Activated CD4-positive, alpha-beta T cell treated with anti-CD3 and anti-CD28 coated beads, Interleukin-2, amount 10 ng/mL, durations not matched to agents 7 days and 5 days (primary cell): ENCODE measurements at regions not wholly inside any gene's neighbourhood (a gene's known extent, or its start where the extent isn't known, plus 50 kb on each side); places are given as distances from the start of the nearest gene placed in this dataset.
"Not testable (repeated sequence)": the region's sequence is repeated elsewhere in the genome, so short reads cannot be mapped to it uniquely, and the experiment has no call there.

Experiments used
- CTCF ChIA-PET: fragments of 350-600 bp; sonication (Branson Sonifier 250); formaldehyde crosslinking; loops from one replicate; lab custom pipeline; 2021; ENCODE audit warnings: antibody characterized with exemption; lab: Charles Lee
- POLR2A ChIA-PET: fragments of 350-600 bp; sonication (Branson Sonifier 250); formaldehyde crosslinking; loops from one replicate; lab custom pipeline; 2021; ENCODE audit warnings: antibody characterized with exemption; lab: Charles Lee
- DNase-seq: peaks from one replicate; pipeline ENCODE4 v3.0.0-alpha.2; 2020
- H3K27ac Mint-ChIP-seq: one replicate; pipeline ENCODE4 v1.8.0; 2021; ENCODE audit warnings: mild to moderate bottlenecking, moderate library complexity, mixed read lengths
- H3K27me3 Mint-ChIP-seq: one replicate; pipeline ENCODE4 v1.8.0; 2021; ENCODE audit warnings: mixed read lengths
- H3K36me3 Mint-ChIP-seq: one replicate; pipeline ENCODE4 v1.8.0; 2021; ENCODE audit warnings: low read depth, mixed read lengths
- H3K4me1 Mint-ChIP-seq: one replicate; pipeline ENCODE4 v1.8.0; 2021; ENCODE audit warnings: mixed read lengths
- H3K4me3 Mint-ChIP-seq: one replicate; pipeline ENCODE4 v1.8.0; 2021; ENCODE audit warnings: mild to moderate bottlenecking, moderate library complexity, mixed read lengths
- H3K9me3 Mint-ChIP-seq: one replicate; pipeline ENCODE4 v1.8.0; 2021; ENCODE audit warnings: mixed read lengths

DNA sequence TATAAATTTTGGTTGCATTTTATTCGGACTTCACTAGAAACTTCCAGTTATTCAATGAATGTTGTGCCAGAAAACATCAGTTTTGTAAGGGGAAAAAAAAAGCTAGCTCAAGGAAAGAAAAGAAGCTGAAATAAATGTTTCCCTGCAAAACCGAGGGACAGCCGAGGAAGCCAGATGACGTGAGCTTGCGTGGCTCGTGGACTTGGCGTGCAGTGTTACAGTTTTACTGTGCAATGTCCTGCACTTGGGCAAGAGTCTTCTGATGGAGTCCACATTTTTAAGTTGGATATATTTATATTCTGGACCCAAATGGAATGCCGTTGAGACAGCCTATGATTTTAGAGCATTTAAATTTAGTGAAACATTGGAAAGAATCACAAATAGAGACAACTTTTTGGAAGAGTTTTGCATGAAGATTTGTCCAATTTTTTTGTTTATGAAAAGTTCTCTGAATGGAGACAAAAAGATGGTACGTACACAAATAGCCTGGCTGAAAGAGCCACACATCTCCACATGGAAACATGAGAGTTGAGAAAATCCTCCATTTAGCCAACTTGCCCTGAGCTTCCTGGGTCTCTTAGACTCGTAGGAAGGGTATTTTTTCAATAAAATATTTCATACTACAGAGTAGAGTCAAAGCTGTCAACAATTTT, 210.5 kb downstream of the BANP start:
- H3K27ac Mint-ChIP-seq, H3K4me1 Mint-ChIP-seq, DNase-seq, H3K36me3 Mint-ChIP-seq, CTCF ChIA-PET, H3K4me3 Mint-ChIP-seq, H3K27me3 Mint-ChIP-seq, H3K9me3 Mint-ChIP-seq, POLR2A ChIA-PET: not testable (repeated sequence)

DNA sequence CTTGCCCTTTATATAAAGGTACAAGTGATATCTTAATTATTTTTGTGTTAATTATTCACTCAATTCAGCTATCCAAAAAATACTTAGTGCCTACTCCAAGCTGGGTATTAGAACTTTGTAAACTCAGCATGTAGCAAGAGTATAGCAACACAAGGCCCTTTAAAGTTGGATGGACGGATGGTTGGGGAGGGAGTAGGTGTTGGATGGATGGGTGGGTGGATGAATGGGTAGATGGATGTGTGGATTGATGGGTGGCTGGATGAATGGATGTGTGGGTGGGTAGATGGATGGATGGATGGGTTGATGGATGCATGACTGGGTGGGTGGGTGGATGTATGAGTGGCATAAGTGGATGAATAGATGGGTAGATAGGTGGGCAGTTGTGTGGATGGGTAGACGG, 211.5 kb downstream of the BANP start:
- POLR2A ChIA-PET, CTCF ChIA-PET, H3K4me1 Mint-ChIP-seq, DNase-seq, H3K27ac Mint-ChIP-seq, H3K9me3 Mint-ChIP-seq, H3K36me3 Mint-ChIP-seq, H3K4me3 Mint-ChIP-seq, H3K27me3 Mint-ChIP-seq: not testable (repeated sequence)

GRCh38 chr16:88164196-88165039, 213.2 kb downstream of the BANP start:
- H3K36me3 Mint-ChIP-seq, H3K27ac Mint-ChIP-seq, DNase-seq, H3K9me3 Mint-ChIP-seq, CTCF ChIA-PET, H3K27me3 Mint-ChIP-seq, H3K4me3 Mint-ChIP-seq, H3K4me1 Mint-ChIP-seq: not testable (repeated sequence)
- POLR2A ChIA-PET, result interaction anchor here (0.6 kb wide), 1 partner anchor 227 kb away, joined by 4 read pairs; no protein-coding TSS in a partner anchor

DNA sequence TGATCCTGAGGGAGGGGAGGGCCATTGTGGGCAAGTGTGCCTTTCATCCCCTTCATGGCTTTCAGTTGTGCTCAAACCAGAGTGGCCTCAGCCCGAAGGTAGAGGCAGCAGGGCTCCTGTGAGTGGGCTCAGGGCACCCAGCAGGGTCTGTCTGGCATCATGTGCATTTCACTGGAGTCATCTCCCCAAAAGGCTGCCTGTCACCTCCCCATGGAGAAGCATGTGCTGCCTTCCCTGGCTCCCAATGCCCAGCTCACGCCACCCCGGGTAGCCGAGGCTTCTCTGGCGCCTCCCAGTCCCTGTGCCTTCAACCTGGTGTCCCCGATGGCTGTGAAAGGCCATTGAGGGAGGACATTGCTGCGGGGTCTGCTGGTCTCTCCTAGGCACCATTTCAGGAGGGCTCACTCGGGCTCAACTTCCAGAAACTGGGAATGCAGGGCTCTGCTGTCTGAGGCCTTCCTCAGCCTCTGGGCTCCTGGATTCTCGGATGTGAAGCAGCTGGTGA, 213.9 kb downstream of the BANP start:
- H3K9me3 Mint-ChIP-seq, DNase-seq, H3K27ac Mint-ChIP-seq, H3K4me3 Mint-ChIP-seq, H3K27me3 Mint-ChIP-seq, H3K36me3 Mint-ChIP-seq, H3K4me1 Mint-ChIP-seq, CTCF ChIA-PET: not testable (repeated sequence)
- POLR2A ChIA-PET, result interaction anchor here (0.6 kb wide), 1 partner anchor 226 kb away, joined by 4 read pairs; no protein-coding TSS in a partner anchor

DNA sequence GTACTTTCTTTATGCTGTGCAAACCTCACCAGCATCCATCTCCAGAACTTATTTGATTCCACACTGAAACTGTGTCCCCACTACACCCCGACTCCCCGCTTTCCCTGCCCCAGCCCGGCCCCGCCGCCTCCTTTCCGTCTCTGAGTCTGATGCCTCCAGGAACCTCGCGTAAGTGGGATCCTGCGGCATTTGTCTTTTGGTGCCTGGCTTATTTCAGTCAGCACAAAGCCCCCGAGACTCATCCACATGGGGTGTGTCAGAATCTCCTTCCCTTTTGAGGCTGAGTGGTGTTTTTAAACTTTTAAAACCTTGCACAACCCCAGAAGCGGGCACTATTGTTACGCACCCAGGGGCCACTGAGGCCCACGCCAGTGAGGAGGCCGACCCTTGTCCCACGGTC, 214.4 kb downstream of the BANP start:
- H3K9me3 Mint-ChIP-seq, DNase-seq, H3K4me3 Mint-ChIP-seq, POLR2A ChIA-PET, CTCF ChIA-PET, H3K4me1 Mint-ChIP-seq, H3K36me3 Mint-ChIP-seq, H3K27ac Mint-ChIP-seq, H3K27me3 Mint-ChIP-seq: not testable (repeated sequence)

DNA sequence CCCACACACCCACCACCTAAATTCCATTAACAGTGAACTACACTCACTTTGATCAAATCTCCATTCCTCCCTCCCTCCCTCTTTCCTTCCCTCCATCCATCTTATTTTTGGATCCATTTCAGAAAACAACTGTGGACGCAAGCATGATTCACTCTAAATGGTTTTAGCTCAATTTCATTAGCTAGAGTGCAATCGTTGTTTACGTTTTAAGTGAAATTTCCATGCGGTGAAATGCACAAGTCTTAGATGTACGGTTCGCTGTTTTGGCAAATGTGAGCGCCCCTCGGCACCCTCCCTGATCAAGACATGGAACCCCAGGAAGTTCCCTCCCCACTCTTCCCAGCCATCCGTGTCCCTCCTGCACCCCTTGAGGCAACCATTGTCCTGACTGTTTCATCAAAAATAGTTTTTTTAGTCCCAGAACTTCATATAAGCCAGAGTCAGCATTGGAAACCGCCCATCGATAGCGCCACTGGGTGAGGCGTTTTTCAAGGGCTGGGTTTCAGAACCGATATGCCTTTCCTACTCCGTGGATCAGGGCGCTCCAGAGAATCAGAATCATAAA, 215.1 kb downstream of the BANP start:
- POLR2A ChIA-PET, H3K36me3 Mint-ChIP-seq, H3K27ac Mint-ChIP-seq, CTCF ChIA-PET, DNase-seq, H3K27me3 Mint-ChIP-seq, H3K4me3 Mint-ChIP-seq, H3K4me1 Mint-ChIP-seq, H3K9me3 Mint-ChIP-seq: not testable (repeated sequence)

GRCh38 chr16:88167798-88168556, 214.8 kb upstream of the ZNF469 start:
- not testable (repeated sequence) for H3K36me3 Mint-ChIP-seq

DNA sequence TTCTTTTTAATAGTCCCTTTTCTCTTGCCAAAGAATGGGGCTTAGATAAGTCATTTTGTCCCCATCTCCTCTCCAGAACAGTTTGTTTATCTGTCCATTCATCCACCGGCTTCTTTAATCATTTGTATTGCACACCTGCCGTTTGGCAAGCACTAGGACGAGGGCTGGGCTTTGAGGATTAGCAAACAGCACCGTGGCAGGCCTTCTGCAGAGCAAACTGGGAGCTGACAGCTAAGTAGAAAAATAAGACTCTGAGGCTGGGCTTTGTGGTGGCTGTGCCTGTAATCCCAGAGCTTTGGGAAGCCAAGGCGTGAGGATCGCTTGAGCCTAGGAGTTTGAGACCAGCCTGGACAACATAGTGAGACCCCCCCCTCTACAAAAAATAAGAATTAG, 214.2 kb upstream of the ZNF469 start:
- H3K4me3 Mint-ChIP-seq, H3K27ac Mint-ChIP-seq, H3K9me3 Mint-ChIP-seq, CTCF ChIA-PET, DNase-seq, H3K4me1 Mint-ChIP-seq, POLR2A ChIA-PET, H3K36me3 Mint-ChIP-seq: not testable (repeated sequence)
- H3K27me3 Mint-ChIP-seq, result peaks cover 17% of the 10 kb centered on the region

More at GRCh38 chr16:88167798-88168556, 214.8 kb upstream of the ZNF469 start:
- H3K9me3 Mint-ChIP-seq, POLR2A ChIA-PET, H3K4me3 Mint-ChIP-seq, DNase-seq, H3K27ac Mint-ChIP-seq, H3K4me1 Mint-ChIP-seq: not testable (repeated sequence)
- peaks cover 17% of the 10 kb centered on the region for H3K27me3 Mint-ChIP-seq
- CTCF ChIA-PET, result interaction anchor here (0.6 kb wide), 1 partner anchor 218 kb away, joined by 3 read pairs; no protein-coding TSS in a partner anchor

DNA sequence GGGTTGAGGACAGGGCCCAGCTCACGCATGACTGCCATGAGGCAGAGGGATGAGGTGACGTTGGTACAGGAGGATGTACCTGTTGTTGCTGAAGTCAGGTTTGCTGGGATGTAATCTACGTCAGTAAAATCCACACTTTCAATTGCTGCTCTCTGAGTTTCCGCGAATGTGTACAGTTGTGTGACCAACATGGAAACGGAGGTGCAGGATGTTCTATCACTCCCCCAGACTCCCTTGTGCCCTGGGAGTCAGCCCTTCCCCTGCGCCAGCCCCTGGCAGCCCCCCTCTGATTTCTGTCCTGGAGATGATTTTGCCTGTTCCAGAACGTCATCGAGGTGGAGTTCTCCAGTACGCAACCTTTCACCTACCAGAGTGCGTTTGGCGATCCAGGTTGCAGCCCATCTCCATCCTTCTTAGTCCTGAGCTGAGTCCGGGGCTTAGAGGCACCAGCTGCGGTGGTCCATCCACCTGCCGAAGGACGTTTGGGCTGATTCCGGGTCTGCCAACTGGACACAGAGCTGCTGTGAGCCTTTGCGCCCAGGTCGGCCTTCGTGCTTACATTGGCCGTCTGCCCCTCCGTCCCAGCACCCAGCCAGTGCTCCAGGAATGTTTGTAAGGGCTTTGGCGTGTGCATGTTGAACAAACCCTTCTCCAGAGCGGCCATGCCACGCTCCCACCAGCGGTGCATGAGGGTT, 213.5 kb upstream of the ZNF469 start:
- DNase-seq, H3K4me3 Mint-ChIP-seq, POLR2A ChIA-PET, H3K36me3 Mint-ChIP-seq, H3K9me3 Mint-ChIP-seq, CTCF ChIA-PET, H3K27ac Mint-ChIP-seq, H3K4me1 Mint-ChIP-seq: not testable (repeated sequence)
- H3K27me3 Mint-ChIP-seq, result peaks cover 17% of the 10 kb centered on the region

- H3K36me3 Mint-ChIP-seq, H3K4me1 Mint-ChIP-seq, H3K9me3 Mint-ChIP-seq, DNase-seq, H3K27ac Mint-ChIP-seq, CTCF ChIA-PET, POLR2A ChIA-PET, H3K4me3 Mint-ChIP-seq: not testable (repeated sequence)
- peaks cover 17% of the 10 kb centered on the region for H3K27me3 Mint-ChIP-seq
Measured at GRCh38 chr16:88169831-88170165, 213.0 kb upstream of the ZNF469 start.

DNA sequence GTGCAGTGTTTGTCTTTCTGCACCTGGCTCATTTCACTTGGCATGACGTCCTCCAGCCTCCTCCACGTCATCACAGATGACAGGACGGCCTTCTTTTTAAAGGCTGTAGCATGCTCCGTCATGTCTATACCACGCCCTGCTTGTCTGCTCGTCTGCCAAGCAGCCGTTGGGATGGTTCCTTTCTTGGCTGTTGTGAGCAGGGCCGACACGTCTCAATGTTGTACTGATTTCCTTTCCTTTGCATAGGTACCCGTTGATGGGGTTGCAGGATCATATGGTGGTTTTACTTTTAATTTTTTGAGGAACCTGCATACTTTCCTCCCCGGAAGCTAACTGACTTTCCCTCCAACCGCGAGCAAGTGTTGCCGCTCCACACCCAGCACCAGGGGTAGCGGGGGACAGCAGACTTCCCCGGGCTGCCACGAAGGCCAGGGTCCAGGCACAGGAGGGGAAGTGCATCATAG, 212.2 kb upstream of the ZNF469 start:
- ChIA-PET POLR2A (no interaction called here), CTCF (interaction anchor here (0.6 kb wide), 1 partner anchor 1970 kb away, joined by 5 read pairs; no protein-coding TSS in a partner anchor)
- Mint-ChIP-seq H3K9me3 (peaks cover 2% of the 10 kb centered on the region), H3K27ac (no peak overlapping the region), H3K36me3 (peaks cover 2% of the 10 kb centered on the region), H3K4me3 (no peak overlapping the region), H3K4me1 (peaks cover 4% of the 10 kb centered on the region), H3K27me3 (peaks cover 17% of the 10 kb centered on the region)
- DNase-seq, result no peak

DNA sequence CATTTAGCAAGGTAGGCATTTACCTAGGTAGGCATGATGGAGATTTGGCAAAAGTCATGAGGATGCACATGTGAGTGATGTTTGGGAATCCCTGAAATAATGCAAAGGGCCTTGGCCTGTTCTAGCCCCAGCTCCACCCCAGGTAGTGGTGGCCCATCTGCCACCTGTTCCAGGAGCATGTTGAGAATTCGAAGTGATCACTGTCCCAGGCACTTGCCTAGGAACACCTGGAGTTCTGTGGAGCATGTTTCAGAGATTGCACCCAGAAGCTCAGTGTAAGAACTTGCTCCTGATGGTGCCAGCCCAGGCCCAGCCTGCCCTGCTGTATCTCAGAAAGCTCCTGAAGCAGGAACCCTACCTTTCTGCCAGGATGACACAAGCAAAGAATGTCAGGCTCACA, 211.6 kb upstream of the ZNF469 start:
- H3K9me3 Mint-ChIP-seq, H3K4me3 Mint-ChIP-seq, H3K27ac Mint-ChIP-seq, H3K4me1 Mint-ChIP-seq, H3K36me3 Mint-ChIP-seq, POLR2A ChIA-PET, DNase-seq: not testable (repeated sequence)
- peaks cover 17% of the 10 kb centered on the region for H3K27me3 Mint-ChIP-seq
- CTCF ChIA-PET, result interaction anchor here (0.6 kb wide), 1 partner anchor 1971 kb away, joined by 5 read pairs; no protein-coding TSS in a partner anchor
